ENCODE measurements at regions not wholly inside any gene's neighbourhood (a gene's known extent, or its start where the extent isn't known, plus 50 kb on each side); places are given as distances from the start of the nearest gene placed in this dataset.

DNA sequence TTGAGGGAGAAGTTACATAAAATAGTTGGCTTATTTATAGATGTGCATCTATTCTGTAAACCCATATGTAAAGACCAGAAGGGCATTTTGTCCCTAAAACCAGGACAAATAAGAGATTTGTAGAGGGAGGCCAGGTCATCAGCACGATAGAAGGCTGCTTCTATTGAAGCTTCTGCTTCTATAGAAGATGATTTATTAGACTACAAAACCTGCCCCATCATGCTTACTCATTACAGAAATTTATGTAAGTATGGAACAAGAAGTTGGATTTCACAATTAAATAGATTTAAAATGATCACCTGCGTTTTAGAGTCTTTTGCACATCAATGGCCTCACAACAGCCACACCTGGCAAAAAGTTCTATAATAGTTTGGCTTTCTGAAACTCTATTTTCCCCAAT, 183.5 kb downstream of the DUSP10 start:
- DNase-seq = no peak
- Mint-ChIP-seq H3K27ac (ENCODE audit: unreplicated experiment) (no peak overlapping the region), H3K27me3 (ENCODE audit: insufficient read depth, unreplicated experiment) (no peaks in the 10 kb centered on the region), H3K36me3 (ENCODE audit: insufficient read depth, unreplicated experiment) (no peaks in the 10 kb centered on the region), H3K4me1 (ENCODE audit: low read depth, unreplicated experiment) (no peaks in the 10 kb centered on the region), H3K4me3 (ENCODE audit: unreplicated experiment) (no peak overlapping the region), H3K9me3 (ENCODE audit: unreplicated experiment) (no peaks in the 10 kb centered on the region)
- H3K4me3 ChIP-seq (ENCODE audit: low read depth, low read length) = no peak overlapping the region
- no peaks in the 10 kb centered on the region for H3K4me1 ChIP-seq
- H3K36me3 ChIP-seq (ENCODE audit: control insufficient read depth, insufficient read depth, low read length) = no peaks in the 10 kb centered on the region
- intact Hi-C loops (cut with micrococcal nuclease; ENCODE audit: unreplicated experiment) = no loop called here
- H3K9me3 ChIP-seq = no peaks in the 10 kb centered on the region
- CTCF ChIA-PET = no interaction called here
- POLR2A ChIA-PET = no interaction called here
- H3K27me3 ChIP-seq (replicated peaks; ENCODE audit: control insufficient read depth, insufficient read depth, low read length) = no peaks in the 10 kb centered on the region
- no TSS peak for BruUV-seq (replicated peaks)
- TF ChIP-seq CTCF (IDR thresholded peaks at IDR 0.05; ENCODE audit: insufficient read depth in 1 of 2, low read depth in 1 of 2, low read length in 1 of 2, severe bottlenecking in 1 of 2, unreplicated experiment in 1 of 2) = no peak

DNA sequence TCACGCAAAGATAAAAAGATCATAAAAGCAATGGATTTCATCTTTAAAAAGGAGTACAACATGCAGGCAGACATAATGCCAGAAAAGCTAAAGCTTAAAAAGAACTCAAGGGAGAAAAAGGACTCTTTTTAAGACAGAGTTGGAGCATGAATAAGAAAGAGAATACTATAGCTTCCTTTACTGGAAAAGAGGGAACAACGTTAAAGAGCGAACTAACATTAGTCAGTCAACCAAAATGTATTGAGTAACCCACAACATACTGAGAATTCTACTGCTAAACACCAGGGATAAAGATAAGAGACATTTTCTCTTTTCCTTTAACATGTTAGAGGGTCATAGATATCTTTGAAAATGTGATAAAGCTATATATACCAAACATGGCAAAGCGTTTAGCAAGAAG, 182.0 kb downstream of the DUSP10 start:
- Mint-ChIP-seq H3K36me3 (ENCODE audit: insufficient read depth, unreplicated experiment) (no peaks in the 10 kb centered on the region), H3K27me3 (ENCODE audit: insufficient read depth, unreplicated experiment) (peaks cover 4% of the 10 kb centered on the region), H3K9me3 (ENCODE audit: unreplicated experiment) (no peaks in the 10 kb centered on the region), H3K4me3 (ENCODE audit: unreplicated experiment) (no peak overlapping the region), H3K4me1 (ENCODE audit: low read depth, unreplicated experiment) (no peaks in the 10 kb centered on the region), H3K27ac (ENCODE audit: unreplicated experiment) (no peak overlapping the region)
- TF ChIP-seq CTCF (IDR thresholded peaks at IDR 0.05; ENCODE audit: insufficient read depth in 1 of 2, low read depth in 1 of 2, low read length in 1 of 2, severe bottlenecking in 1 of 2, unreplicated experiment in 1 of 2) = no peak
- CTCF ChIA-PET = no interaction called here
- Histone ChIP-seq H3K4me1 (no peaks in the 10 kb centered on the region), H3K27me3 (replicated peaks; ENCODE audit: control insufficient read depth, insufficient read depth, low read length) (no peaks in the 10 kb centered on the region), H3K9me3 (no peaks in the 10 kb centered on the region), H3K36me3 (ENCODE audit: control insufficient read depth, insufficient read depth, low read length) (no peaks in the 10 kb centered on the region), H3K4me3 (ENCODE audit: low read depth, low read length) (no peak overlapping the region)
- no TSS peak for BruUV-seq (replicated peaks)
- intact Hi-C loops (cut with micrococcal nuclease; ENCODE audit: unreplicated experiment) = no loop called here
- DNase-seq = no peak
- POLR2A ChIA-PET = no interaction called here

GRCh38 chr1:221562542-221563475, 179.1 kb downstream of the DUSP10 start:
- no peak for DNase-seq
- H3K4me3 Mint-ChIP-seq (ENCODE audit: unreplicated experiment) = no peak overlapping the region
- POLR2A ChIA-PET = no interaction called here
- no peaks in the 10 kb centered on the region for H3K9me3 Mint-ChIP-seq (ENCODE audit: unreplicated experiment)
- no peak overlapping the region for H3K27ac Mint-ChIP-seq (ENCODE audit: unreplicated experiment)
- H3K9me3 ChIP-seq = no peaks in the 10 kb centered on the region
- no peak overlapping the region for H3K4me3 ChIP-seq (ENCODE audit: low read depth, low read length)
- H3K36me3 ChIP-seq (ENCODE audit: control insufficient read depth, insufficient read depth, low read length) = no peaks in the 10 kb centered on the region
- TF ChIP-seq CTCF (IDR thresholded peaks at IDR 0.05; ENCODE audit: insufficient read depth in 1 of 2, low read depth in 1 of 2, low read length in 1 of 2, severe bottlenecking in 1 of 2, unreplicated experiment in 1 of 2) = no peak
- H3K27me3 Mint-ChIP-seq (ENCODE audit: insufficient read depth, unreplicated experiment) = peaks cover 4% of the 10 kb centered on the region
- no TSS peak for BruUV-seq (replicated peaks)
- H3K27me3 ChIP-seq (replicated peaks; ENCODE audit: control insufficient read depth, insufficient read depth, low read length) = no peaks in the 10 kb centered on the region
- H3K4me1 Mint-ChIP-seq (ENCODE audit: low read depth, unreplicated experiment) = no peaks in the 10 kb centered on the region
- no peaks in the 10 kb centered on the region for H3K36me3 Mint-ChIP-seq (ENCODE audit: insufficient read depth, unreplicated experiment)
- intact Hi-C loops (cut with micrococcal nuclease; ENCODE audit: unreplicated experiment) = no loop called here
- CTCF ChIA-PET = no interaction called here
- H3K4me1 ChIP-seq = no peaks in the 10 kb centered on the region

Measured in Caco-2 (cell line).